HG03159 (cell line): ENCODE measurements at regions not wholly inside any gene's neighbourhood (a gene's known extent, or its start where the extent isn't known, plus 50 kb on each side); places are given as distances from the start of the nearest gene placed in this dataset.
"Not testable (repeated sequence)": the region's sequence is repeated elsewhere in the genome, so short reads cannot be mapped to it uniquely, and the experiment has no call there.

Experiments used
- ATAC-seq: cut with Tn5 transposase; IDR thresholded peaks from one replicate; pipeline ENCODE4 v1.9.1; 2021; ENCODE audit warnings: mild to moderate bottlenecking, moderate library complexity; ENCODE audit not compliant: unreplicated experiment

GRCh38 chr2:15818318-15818753 is 122.0 kb upstream of the MYCN start:
- no peak for ATAC-seq

- no peak for ATAC-seq
These were observed 121.5 kb upstream of the MYCN start for GRCh38 chr2:15818881-15819280.

GRCh38 chr2:15819562-15820256 is 120.6 kb upstream of the MYCN start:
- no peak for ATAC-seq

GRCh38 chr2:15820257-15820566 is 120.1 kb upstream of the MYCN start:
- no peak for ATAC-seq

- no peak for ATAC-seq
These were observed 119.4 kb upstream of the MYCN start for GRCh38 chr2:15820927-15821326.

- no peak for ATAC-seq
These were observed 118.0 kb upstream of the MYCN start for GRCh38 chr2:15822151-15823044.

GRCh38 chr2:15823459-15824396 is 116.6 kb upstream of the MYCN start:
- ATAC-seq = no peak

- not testable (repeated sequence) for ATAC-seq
These were observed 115.9 kb upstream of the MYCN start for GRCh38 chr2:15824467-15824866.

GRCh38 chr2:15825276-15825980 is 114.9 kb upstream of the MYCN start:
- ATAC-seq = no peak

GRCh38 chr2:15826273-15826717 is 114.1 kb upstream of the MYCN start:
- no peak for ATAC-seq

GRCh38 chr2:15827001-15827400 is 113.3 kb upstream of the MYCN start:
- ATAC-seq = no peak

- no peak for ATAC-seq
These were observed 111.8 kb upstream of the MYCN start for GRCh38 chr2:15828576-15828975.

GRCh38 chr2:15829091-15829801 is 111.1 kb upstream of the MYCN start:
- no peak for ATAC-seq

GRCh38 chr2:15829985-15830384 is 110.4 kb upstream of the MYCN start:
- ATAC-seq = no peak

- no peak for ATAC-seq
These were observed 109.3 kb upstream of the MYCN start for GRCh38 chr2:15830937-15831549.

GRCh38 chr2:15832030-15832709 is 108.2 kb upstream of the MYCN start:
- ATAC-seq = no peak

- ATAC-seq = no peak
These were observed 107.3 kb upstream of the MYCN start for GRCh38 chr2:15832849-15833680.

- ATAC-seq = no peak
These were observed 106.6 kb upstream of the MYCN start for GRCh38 chr2:15833731-15834130.
